WTC11 (cell line): ENCODE measurements at regions not wholly inside any gene's neighbourhood (a gene's known extent, or its start where the extent isn't known, plus 50 kb on each side); places are given as distances from the start of the nearest gene placed in this dataset.

Experiments used
- ATAC-seq: fragments of 200-7000 bp; cut with Tn5 transposase; 2 replicates; pipeline ENCODE4 v1.10.0; 2021; ENCODE audit warnings: mild to moderate bottlenecking, moderate library complexity
- CTCF ChIA-PET: fragments of 300-600 bp; sonication (Branson Sonifier 250); formaldehyde crosslinking; loops from one replicate; lab custom pipeline; 2021; ENCODE audit warnings: antibody characterized with exemption; lab: Charles Lee
- POLR2A ChIA-PET: fragments of 350-600 bp; sonication (Branson Sonifier 250); formaldehyde crosslinking; loops from one replicate; lab custom pipeline; 2021; ENCODE audit warnings: antibody characterized with exemption; lab: Charles Lee
- DNase-seq: peaks from one replicate; pipeline ENCODE4 v3.0.0; 2021; ENCODE audit warnings: low spot score
- H3K27ac Mint-ChIP-seq: 2 replicates; pipeline ENCODE4 v1.8.0; 2021; ENCODE audit warnings: mixed read lengths
- H3K27me3 Mint-ChIP-seq: 2 replicates; pipeline ENCODE4 v1.8.0; 2021; ENCODE audit warnings: low read depth, mild to moderate bottlenecking, moderate library complexity, mixed read lengths
- H3K36me3 Mint-ChIP-seq: 2 replicates; pipeline ENCODE4 v1.8.0; 2021; ENCODE audit warnings: mixed read lengths
- H3K4me1 Mint-ChIP-seq: 2 replicates; pipeline ENCODE4 v1.8.0; 2022; ENCODE audit warnings: mixed read lengths
- H3K4me3 Mint-ChIP-seq: 2 replicates; pipeline ENCODE4 v1.8.0; 2021; ENCODE audit warnings: mild to moderate bottlenecking, moderate library complexity, mixed read lengths
- H3K9me3 Mint-ChIP-seq: 2 replicates; pipeline ENCODE4 v1.8.0; 2021; ENCODE audit warnings: mixed read lengths
- ATF1 ChIP-seq: sonication (generic); formaldehyde crosslinking; IDR thresholded peaks from 2 replicates; pipeline ENCODE4 v1.8.1; 2023; ENCODE audit warnings: mild to moderate bottlenecking, moderate library complexity, missing genetic modification reagents
- ELF4 ChIP-seq: sonication (generic); formaldehyde crosslinking; IDR thresholded peaks from 2 replicates; pipeline ENCODE4 v1.8.1; 2022; ENCODE audit warnings: low read depth, mild to moderate bottlenecking, moderate library complexity, missing genetic modification reagents
- EMX1 ChIP-seq: fragments of 250-450 bp; sonication (Bioruptor Pico); IDR thresholded peaks from 2 replicates; pipeline ENCODE4 v1.8.0; 2021; ENCODE audit warnings: mild to moderate bottlenecking
- FOXJ3 ChIP-seq: sonication (generic); formaldehyde crosslinking; IDR thresholded peaks from 2 replicates; pipeline ENCODE4 v1.9.0; 2021; ENCODE audit warnings: missing genetic modification reagents, mild to moderate bottlenecking, borderline replicate concordance
- FOXP1 ChIP-seq: sonication (generic); formaldehyde crosslinking; IDR thresholded peaks from 2 replicates; pipeline ENCODE4 v1.8.0; 2022; ENCODE audit warnings: missing genetic modification reagents, mild to moderate bottlenecking, moderate library complexity, borderline replicate concordance
- GABPB1 ChIP-seq: sonication (generic); formaldehyde crosslinking; IDR thresholded peaks from 2 replicates; pipeline ENCODE4 v1.8.1; 2023; ENCODE audit warnings: mild to moderate bottlenecking, missing genetic modification reagents
- MXD4 ChIP-seq: fragments of 250-450 bp; sonication (Bioruptor Pico); IDR thresholded peaks from 2 replicates; pipeline ENCODE4 v1.8.0; 2021; ENCODE audit warnings: mild to moderate bottlenecking, moderate library complexity, borderline replicate concordance
- NFYB ChIP-seq: sonication (generic); formaldehyde crosslinking; conservative IDR thresholded peaks from 2 replicates; pipeline ENCODE4 v1.8.0; 2022; ENCODE audit warnings: low read depth, missing genetic modification reagents
- OVOL2 ChIP-seq: fragments of 250-450 bp; sonication (Bioruptor Pico); IDR thresholded peaks from 2 replicates; pipeline ENCODE4 v1.9.0; 2021; ENCODE audit warnings: mild to moderate bottlenecking, borderline replicate concordance
- PRRX2 ChIP-seq: fragments of 250-450 bp; sonication (Bioruptor Pico); IDR thresholded peaks from 2 replicates; pipeline ENCODE4 v1.8.0; 2021; ENCODE audit warnings: mild to moderate bottlenecking
- RORB ChIP-seq: fragments of 250-450 bp; sonication (Bioruptor Pico); IDR thresholded peaks from 2 replicates; pipeline ENCODE4 v1.9.0; 2021; ENCODE audit warnings: mild to moderate bottlenecking
- SMAD3 ChIP-seq: sonication (generic); formaldehyde crosslinking; IDR thresholded peaks from 2 replicates; pipeline ENCODE4 v1.8.0; 2022; ENCODE audit warnings: missing genetic modification reagents, mild to moderate bottlenecking, borderline replicate concordance
- TEAD1 ChIP-seq: sonication (generic); formaldehyde crosslinking; IDR thresholded peaks from 2 replicates; pipeline ENCODE4 v1.8.0; 2022; ENCODE audit warnings: mild to moderate bottlenecking, missing genetic modification reagents
- ZNF121 ChIP-seq: sonication (generic); formaldehyde crosslinking; IDR thresholded peaks from 2 replicates; pipeline ENCODE4 v1.8.0; 2023; ENCODE audit warnings: missing genetic modification reagents
- ZNF138 ChIP-seq: sonication (generic); formaldehyde crosslinking; conservative IDR thresholded peaks from 2 replicates; pipeline ENCODE4 v1.8.1; 2022; ENCODE audit warnings: mild to moderate bottlenecking, moderate library complexity, missing genetic modification reagents
- TF ChIP-seq, protein P1 (sequence below): sonication (generic); formaldehyde crosslinking; conservative IDR thresholded peaks from 2 replicates; pipeline ENCODE4 v1.8.1; 2022; ENCODE audit warnings: mild to moderate bottlenecking, missing genetic modification reagents
- TF ChIP-seq, protein P2 (sequence below): sonication (generic); formaldehyde crosslinking; IDR thresholded peaks from 2 replicates; pipeline ENCODE4 v1.8.1; 2022; ENCODE audit warnings: low read depth, mild to moderate bottlenecking, moderate library complexity, missing genetic modification reagents, borderline replicate concordance
- TF ChIP-seq, protein P3 (sequence below): sonication (generic); formaldehyde crosslinking; IDR thresholded peaks from 2 replicates; pipeline ENCODE4 v1.8.1; 2022; ENCODE audit warnings: missing genetic modification reagents, borderline replicate concordance
- TF ChIP-seq, protein P4 (sequence below): sonication (generic); formaldehyde crosslinking; IDR thresholded peaks from 2 replicates; pipeline ENCODE4 v1.8.0; 2022; ENCODE audit warnings: mild to moderate bottlenecking, missing genetic modification reagents
- TF ChIP-seq, protein P5 (sequence below): sonication (generic); formaldehyde crosslinking; IDR thresholded peaks from 2 replicates; pipeline ENCODE4 v1.8.1; 2023; ENCODE audit warnings: mild to moderate bottlenecking, missing genetic modification reagents
- TF ChIP-seq, protein P6 (sequence below): sonication (generic); formaldehyde crosslinking; IDR thresholded peaks from 2 replicates; pipeline ENCODE4 v1.8.0; 2023; ENCODE audit warnings: missing genetic modification reagents
- TF ChIP-seq, protein P7 (sequence below): sonication (generic); formaldehyde crosslinking; IDR thresholded peaks from 2 replicates; pipeline ENCODE4 v1.8.1; 2023; ENCODE audit warnings: mild to moderate bottlenecking, missing genetic modification reagents, borderline replicate concordance
- TF ChIP-seq, protein P8 (sequence below): fragments of 250-450 bp; sonication (Bioruptor Pico); IDR thresholded peaks from 2 replicates; pipeline ENCODE4 v1.9.0; 2021; ENCODE audit warnings: mild to moderate bottlenecking
- TF ChIP-seq, protein P9 (sequence below): sonication (generic); formaldehyde crosslinking; IDR thresholded peaks from 2 replicates; pipeline ENCODE4 v1.8.1; 2022; ENCODE audit warnings: low read depth, missing genetic modification reagents, borderline replicate concordance

DNA sequence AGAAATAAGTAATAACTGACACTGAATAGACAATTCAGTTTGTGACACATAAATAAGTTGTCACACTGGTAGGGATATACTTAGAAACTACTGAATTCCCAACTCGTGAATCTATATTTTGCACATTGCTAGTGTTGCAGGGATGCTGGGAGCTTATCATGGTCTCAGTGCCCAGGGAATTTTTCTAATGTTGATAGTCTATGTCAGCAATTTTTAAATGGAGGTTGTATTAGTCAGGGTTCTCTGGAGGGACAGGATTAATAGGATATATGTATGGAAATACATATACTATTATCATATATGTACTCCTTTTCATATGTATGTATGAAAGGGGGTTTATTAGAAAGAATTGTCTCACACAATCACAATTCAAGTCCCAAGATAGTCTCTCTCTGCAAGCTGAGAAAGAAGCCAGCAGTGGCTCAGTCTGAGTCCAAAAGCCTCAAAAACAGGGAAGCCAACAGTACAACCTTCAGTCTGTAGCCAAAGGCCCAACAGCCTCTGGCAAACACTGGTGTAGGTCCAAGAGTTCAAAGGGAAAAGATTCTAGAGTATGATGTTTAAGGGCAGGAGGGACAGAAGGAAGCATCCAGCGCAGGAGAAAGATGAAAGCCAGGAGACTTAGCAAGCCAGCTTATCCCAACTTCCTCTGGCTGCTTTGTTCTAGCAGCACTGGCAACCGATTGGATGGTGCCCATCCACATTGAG, 980.9 kb upstream of the GJE1 start:
- no peak overlapping the region for H3K4me3 Mint-ChIP-seq
- TF ChIP-seq EMX1 (no peak), OVOL2 (CRISPR knock-in tag) (no peak), PRRX2 (CRISPR knock-in tag) (no peak), ATF1 (no peak), FOXP1 (no peak), MXD4 (no peak), ZNF138 (CRISPR knock-in tag) (no peak), ELF4 (CRISPR knock-in tag) (no peak)
- TF ChIP-seq, protein P1, sequence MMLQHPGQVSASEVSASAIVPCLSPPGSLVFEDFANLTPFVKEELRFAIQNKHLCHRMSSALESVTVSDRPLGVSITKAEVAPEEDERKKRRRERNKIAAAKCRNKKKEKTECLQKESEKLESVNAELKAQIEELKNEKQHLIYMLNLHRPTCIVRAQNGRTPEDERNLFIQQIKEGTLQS (CRISPR knock-in tag) = no peak
- TF ChIP-seq, protein P2, sequence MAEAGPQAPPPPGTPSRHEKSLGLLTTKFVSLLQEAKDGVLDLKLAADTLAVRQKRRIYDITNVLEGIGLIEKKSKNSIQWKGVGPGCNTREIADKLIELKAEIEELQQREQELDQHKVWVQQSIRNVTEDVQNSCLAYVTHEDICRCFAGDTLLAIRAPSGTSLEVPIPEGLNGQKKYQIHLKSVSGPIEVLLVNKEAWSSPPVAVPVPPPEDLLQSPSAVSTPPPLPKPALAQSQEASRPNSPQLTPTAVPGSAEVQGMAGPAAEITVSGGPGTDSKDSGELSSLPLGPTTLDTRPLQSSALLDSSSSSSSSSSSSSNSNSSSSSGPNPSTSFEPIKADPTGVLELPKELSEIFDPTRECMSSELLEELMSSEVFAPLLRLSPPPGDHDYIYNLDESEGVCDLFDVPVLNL (CRISPR knock-in tag) = no peak
- TF ChIP-seq, protein P3, sequence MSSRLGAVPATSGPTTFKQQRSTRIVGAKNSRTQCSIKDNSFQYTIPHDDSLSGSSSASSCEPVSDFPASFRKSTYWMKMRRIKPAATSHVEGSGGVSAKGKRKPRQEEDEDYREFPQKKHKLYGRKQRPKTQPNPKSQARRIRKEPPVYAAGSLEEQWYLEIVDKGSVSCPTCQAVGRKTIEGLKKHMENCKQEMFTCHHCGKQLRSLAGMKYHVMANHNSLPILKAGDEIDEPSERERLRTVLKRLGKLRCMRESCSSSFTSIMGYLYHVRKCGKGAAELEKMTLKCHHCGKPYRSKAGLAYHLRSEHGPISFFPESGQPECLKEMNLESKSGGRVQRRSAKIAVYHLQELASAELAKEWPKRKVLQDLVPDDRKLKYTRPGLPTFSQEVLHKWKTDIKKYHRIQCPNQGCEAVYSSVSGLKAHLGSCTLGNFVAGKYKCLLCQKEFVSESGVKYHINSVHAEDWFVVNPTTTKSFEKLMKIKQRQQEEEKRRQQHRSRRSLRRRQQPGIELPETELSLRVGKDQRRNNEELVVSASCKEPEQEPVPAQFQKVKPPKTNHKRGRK (CRISPR knock-in tag) = no peak
- TF ChIP-seq, protein P4, sequence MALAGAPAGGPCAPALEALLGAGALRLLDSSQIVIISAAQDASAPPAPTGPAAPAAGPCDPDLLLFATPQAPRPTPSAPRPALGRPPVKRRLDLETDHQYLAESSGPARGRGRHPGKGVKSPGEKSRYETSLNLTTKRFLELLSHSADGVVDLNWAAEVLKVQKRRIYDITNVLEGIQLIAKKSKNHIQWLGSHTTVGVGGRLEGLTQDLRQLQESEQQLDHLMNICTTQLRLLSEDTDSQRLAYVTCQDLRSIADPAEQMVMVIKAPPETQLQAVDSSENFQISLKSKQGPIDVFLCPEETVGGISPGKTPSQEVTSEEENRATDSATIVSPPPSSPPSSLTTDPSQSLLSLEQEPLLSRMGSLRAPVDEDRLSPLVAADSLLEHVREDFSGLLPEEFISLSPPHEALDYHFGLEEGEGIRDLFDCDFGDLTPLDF (CRISPR knock-in tag) = no peak
- TF ChIP-seq, protein P5, sequence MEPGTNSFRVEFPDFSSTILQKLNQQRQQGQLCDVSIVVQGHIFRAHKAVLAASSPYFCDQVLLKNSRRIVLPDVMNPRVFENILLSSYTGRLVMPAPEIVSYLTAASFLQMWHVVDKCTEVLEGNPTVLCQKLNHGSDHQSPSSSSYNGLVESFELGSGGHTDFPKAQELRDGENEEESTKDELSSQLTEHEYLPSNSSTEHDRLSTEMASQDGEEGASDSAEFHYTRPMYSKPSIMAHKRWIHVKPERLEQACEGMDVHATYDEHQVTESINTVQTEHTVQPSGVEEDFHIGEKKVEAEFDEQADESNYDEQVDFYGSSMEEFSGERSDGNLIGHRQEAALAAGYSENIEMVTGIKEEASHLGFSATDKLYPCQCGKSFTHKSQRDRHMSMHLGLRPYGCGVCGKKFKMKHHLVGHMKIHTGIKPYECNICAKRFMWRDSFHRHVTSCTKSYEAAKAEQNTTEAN = no peak
- TF ChIP-seq, protein P6, sequence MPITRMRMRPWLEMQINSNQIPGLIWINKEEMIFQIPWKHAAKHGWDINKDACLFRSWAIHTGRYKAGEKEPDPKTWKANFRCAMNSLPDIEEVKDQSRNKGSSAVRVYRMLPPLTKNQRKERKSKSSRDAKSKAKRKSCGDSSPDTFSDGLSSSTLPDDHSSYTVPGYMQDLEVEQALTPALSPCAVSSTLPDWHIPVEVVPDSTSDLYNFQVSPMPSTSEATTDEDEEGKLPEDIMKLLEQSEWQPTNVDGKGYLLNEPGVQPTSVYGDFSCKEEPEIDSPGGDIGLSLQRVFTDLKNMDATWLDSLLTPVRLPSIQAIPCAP = no peak
- TF ChIP-seq, all 79 proteins: peak for 0
- no peaks in the 10 kb centered on the region for H3K27me3 Mint-ChIP-seq
- ChIA-PET CTCF (no interaction called here), POLR2A (no interaction called here)
- DNase-seq (no peak), ATAC-seq (peak; percentile 28)
- peaks cover 59% of the 10 kb centered on the region for H3K9me3 Mint-ChIP-seq
- peak overlapping the region; percentile 34 for H3K27ac Mint-ChIP-seq
- peaks cover 59% of the 10 kb centered on the region for H3K36me3 Mint-ChIP-seq
- peaks cover 30% of the 10 kb centered on the region for H3K4me1 Mint-ChIP-seq

DNA sequence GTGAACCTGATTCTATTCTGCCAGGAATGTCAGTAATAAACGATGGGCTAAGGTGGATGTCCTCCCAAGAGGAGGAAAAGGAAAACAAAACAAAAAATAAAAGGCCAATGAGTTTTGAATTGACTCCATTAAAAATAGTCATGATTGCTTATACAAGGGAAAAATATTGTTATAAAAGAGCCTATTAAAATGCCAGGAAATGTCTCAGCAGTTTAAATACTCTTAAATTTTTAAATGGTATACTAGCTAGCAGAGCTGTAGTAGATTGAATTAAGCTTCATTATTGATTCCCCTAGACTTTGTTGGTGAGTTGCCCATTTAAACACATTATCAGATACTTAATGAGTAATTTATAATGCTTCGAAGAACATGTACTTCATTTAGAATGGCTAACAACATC, 990.9 kb upstream of the GJE1 start:
- no peak for DNase-seq
- POLR2A ChIA-PET = no interaction called here
- CTCF ChIA-PET = no interaction called here
- H3K4me3 Mint-ChIP-seq = no peak overlapping the region
- ATAC-seq = no peak
- 0 out of 2 replicates have a peak, but pooled peaks cover 3% of the 10 kb centered on the region for H3K4me1 Mint-ChIP-seq
- H3K36me3 Mint-ChIP-seq = no peaks in the 10 kb centered on the region
- H3K9me3 Mint-ChIP-seq = no peaks in the 10 kb centered on the region
- no peak overlapping the region for H3K27ac Mint-ChIP-seq
- no peaks in the 10 kb centered on the region for H3K27me3 Mint-ChIP-seq
- TF ChIP-seq RORB (CRISPR knock-in tag) (no peak), EMX1 (no peak), SMAD3 (no peak), ZNF121 (CRISPR knock-in tag) (no peak), NFYB (no peak), FOXJ3 (no peak), TEAD1 (CRISPR knock-in tag) (no peak), GABPB1 (CRISPR knock-in tag) (no peak)
- TF ChIP-seq, protein P7, sequence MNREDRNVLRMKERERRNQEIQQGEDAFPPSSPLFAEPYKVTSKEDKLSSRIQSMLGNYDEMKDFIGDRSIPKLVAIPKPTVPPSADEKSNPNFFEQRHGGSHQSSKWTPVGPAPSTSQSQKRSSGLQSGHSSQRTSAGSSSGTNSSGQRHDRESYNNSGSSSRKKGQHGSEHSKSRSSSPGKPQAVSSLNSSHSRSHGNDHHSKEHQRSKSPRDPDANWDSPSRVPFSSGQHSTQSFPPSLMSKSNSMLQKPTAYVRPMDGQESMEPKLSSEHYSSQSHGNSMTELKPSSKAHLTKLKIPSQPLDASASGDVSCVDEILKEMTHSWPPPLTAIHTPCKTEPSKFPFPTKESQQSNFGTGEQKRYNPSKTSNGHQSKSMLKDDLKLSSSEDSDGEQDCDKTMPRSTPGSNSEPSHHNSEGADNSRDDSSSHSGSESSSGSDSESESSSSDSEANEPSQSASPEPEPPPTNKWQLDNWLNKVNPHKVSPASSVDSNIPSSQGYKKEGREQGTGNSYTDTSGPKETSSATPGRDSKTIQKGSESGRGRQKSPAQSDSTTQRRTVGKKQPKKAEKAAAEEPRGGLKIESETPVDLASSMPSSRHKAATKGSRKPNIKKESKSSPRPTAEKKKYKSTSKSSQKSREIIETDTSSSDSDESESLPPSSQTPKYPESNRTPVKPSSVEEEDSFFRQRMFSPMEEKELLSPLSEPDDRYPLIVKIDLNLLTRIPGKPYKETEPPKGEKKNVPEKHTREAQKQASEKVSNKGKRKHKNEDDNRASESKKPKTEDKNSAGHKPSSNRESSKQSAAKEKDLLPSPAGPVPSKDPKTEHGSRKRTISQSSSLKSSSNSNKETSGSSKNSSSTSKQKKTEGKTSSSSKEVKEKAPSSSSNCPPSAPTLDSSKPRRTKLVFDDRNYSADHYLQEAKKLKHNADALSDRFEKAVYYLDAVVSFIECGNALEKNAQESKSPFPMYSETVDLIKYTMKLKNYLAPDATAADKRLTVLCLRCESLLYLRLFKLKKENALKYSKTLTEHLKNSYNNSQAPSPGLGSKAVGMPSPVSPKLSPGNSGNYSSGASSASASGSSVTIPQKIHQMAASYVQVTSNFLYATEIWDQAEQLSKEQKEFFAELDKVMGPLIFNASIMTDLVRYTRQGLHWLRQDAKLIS (CRISPR knock-in tag) = no peak
- TF ChIP-seq, protein P8, sequence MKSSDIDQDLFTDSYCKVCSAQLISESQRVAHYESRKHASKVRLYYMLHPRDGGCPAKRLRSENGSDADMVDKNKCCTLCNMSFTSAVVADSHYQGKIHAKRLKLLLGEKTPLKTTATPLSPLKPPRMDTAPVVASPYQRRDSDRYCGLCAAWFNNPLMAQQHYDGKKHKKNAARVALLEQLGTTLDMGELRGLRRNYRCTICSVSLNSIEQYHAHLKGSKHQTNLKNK = no peak
- TF ChIP-seq, protein P9, sequence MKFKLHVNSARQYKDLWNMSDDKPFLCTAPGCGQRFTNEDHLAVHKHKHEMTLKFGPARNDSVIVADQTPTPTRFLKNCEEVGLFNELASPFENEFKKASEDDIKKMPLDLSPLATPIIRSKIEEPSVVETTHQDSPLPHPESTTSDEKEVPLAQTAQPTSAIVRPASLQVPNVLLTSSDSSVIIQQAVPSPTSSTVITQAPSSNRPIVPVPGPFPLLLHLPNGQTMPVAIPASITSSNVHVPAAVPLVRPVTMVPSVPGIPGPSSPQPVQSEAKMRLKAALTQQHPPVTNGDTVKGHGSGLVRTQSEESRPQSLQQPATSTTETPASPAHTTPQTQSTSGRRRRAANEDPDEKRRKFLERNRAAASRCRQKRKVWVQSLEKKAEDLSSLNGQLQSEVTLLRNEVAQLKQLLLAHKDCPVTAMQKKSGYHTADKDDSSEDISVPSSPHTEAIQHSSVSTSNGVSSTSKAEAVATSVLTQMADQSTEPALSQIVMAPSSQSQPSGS = no peak
